Mononuclear cell (primary cell): ENCODE measurements at regions not wholly inside any gene's neighbourhood (a gene's known extent, or its start where the extent isn't known, plus 50 kb on each side); places are given as distances from the start of the nearest gene placed in this dataset.
"Not testable (repeated sequence)": the region's sequence is repeated elsewhere in the genome, so short reads cannot be mapped to it uniquely, and the experiment has no call there.

ENCODE experiments used
- H3K27me3 ChIP-seq: 2 replicates; pipeline ENCODE4 v1.6.0; 2011; ENCODE audit warnings: low read length, control low read depth; ENCODE audit not compliant: insufficient read depth
- H3K4me1 ChIP-seq: 2 replicates; pipeline ENCODE4 v1.5.1; 2011; ENCODE audit warnings: mild to moderate bottlenecking, low read length, control low read depth; ENCODE audit not compliant: insufficient read depth
- H3K4me3 ChIP-seq: 2 replicates; pipeline ENCODE4 v1.5.1; 2011; ENCODE audit warnings: mild to moderate bottlenecking, low read length, moderate library complexity
- H3K9me3 ChIP-seq: 2 replicates; pipeline ENCODE4 v1.5.1; 2011; ENCODE audit warnings: low read depth, mild to moderate bottlenecking, control low read depth, low read length

GRCh38 chr4:129972257-129972656 is 876.3 kb downstream of the C4orf33 start:
- H3K4me3 ChIP-seq: no peak overlapping the region
- H3K4me1 ChIP-seq: no peaks in the 10 kb centered on the region
- H3K27me3 ChIP-seq: no peaks in the 10 kb centered on the region
- H3K9me3 ChIP-seq: no peaks in the 10 kb centered on the region

GRCh38 chr4:129974730-129975129 is 878.8 kb downstream of the C4orf33 start:
- Histone ChIP-seq H3K9me3 (no peaks in the 10 kb centered on the region), H3K4me3 (no peak overlapping the region), H3K4me1 (no peaks in the 10 kb centered on the region), H3K27me3 (no peaks in the 10 kb centered on the region)

- Histone ChIP-seq H3K4me1 (no peaks in the 10 kb centered on the region), H3K9me3 (no peaks in the 10 kb centered on the region), H3K27me3 (no peaks in the 10 kb centered on the region)
Observed at GRCh38 chr4:129978315-129978714, 882.4 kb downstream of the C4orf33 start.

GRCh38 chr4:129988957-129989356 is 893.0 kb downstream of the C4orf33 start:
- Histone ChIP-seq H3K4me1 (no peaks in the 10 kb centered on the region), H3K9me3 (no peaks in the 10 kb centered on the region), H3K4me3 (no peak overlapping the region), H3K27me3 (no peaks in the 10 kb centered on the region)

More at GRCh38 chr4:129978315-129978714, 882.4 kb downstream of the C4orf33 start:
- no peak overlapping the region for H3K4me3 ChIP-seq

- H3K27me3 ChIP-seq: no peaks in the 10 kb centered on the region
- no peaks in the 10 kb centered on the region for H3K9me3 ChIP-seq
- H3K4me3 ChIP-seq: no peak overlapping the region
- H3K4me1 ChIP-seq: no peaks in the 10 kb centered on the region
Observed at GRCh38 chr4:129994715-129995114, 898.8 kb downstream of the C4orf33 start.

- Histone ChIP-seq H3K9me3 (no peaks in the 10 kb centered on the region), H3K4me1 (no peaks in the 10 kb centered on the region), H3K4me3 (no peak overlapping the region), H3K27me3 (no peaks in the 10 kb centered on the region)
Observed at GRCh38 chr4:129998436-129999150, 902.6 kb downstream of the C4orf33 start.

GRCh38 chr4:129999156-129999555 is 903.2 kb downstream of the C4orf33 start:
- no peak overlapping the region for H3K4me3 ChIP-seq
- H3K9me3 ChIP-seq: no peaks in the 10 kb centered on the region
- no peaks in the 10 kb centered on the region for H3K4me1 ChIP-seq
- H3K27me3 ChIP-seq: no peaks in the 10 kb centered on the region

GRCh38 chr4:130008461-130008860 is 912.5 kb downstream of the C4orf33 start:
- Histone ChIP-seq H3K4me1 (no peaks in the 10 kb centered on the region), H3K27me3 (no peaks in the 10 kb centered on the region), H3K9me3 (no peaks in the 10 kb centered on the region), H3K4me3 (no peak overlapping the region)

- not testable (repeated sequence) for H3K9me3 ChIP-seq, H3K4me3 ChIP-seq, H3K4me1 ChIP-seq, H3K27me3 ChIP-seq
Observed at GRCh38 chr4:130012806-130013205, 916.9 kb downstream of the C4orf33 start.

GRCh38 chr4:130021706-130022105 is 925.8 kb downstream of the C4orf33 start:
- H3K27me3 ChIP-seq: no peaks in the 10 kb centered on the region
- peaks cover 5% of the 10 kb centered on the region for H3K9me3 ChIP-seq
- no peak overlapping the region for H3K4me3 ChIP-seq
- H3K4me1 ChIP-seq: no peaks in the 10 kb centered on the region

GRCh38 chr4:130023088-130023487 is 927.1 kb downstream of the C4orf33 start:
- Histone ChIP-seq H3K9me3 (peaks cover 5% of the 10 kb centered on the region), H3K27me3 (no peaks in the 10 kb centered on the region), H3K4me3 (no peak overlapping the region), H3K4me1 (no peaks in the 10 kb centered on the region)

- H3K4me1 ChIP-seq: no peaks in the 10 kb centered on the region
- no peaks in the 10 kb centered on the region for H3K9me3 ChIP-seq
- no peak overlapping the region for H3K4me3 ChIP-seq
- H3K27me3 ChIP-seq: no peaks in the 10 kb centered on the region
Observed at GRCh38 chr4:130025701-130026100, 929.7 kb downstream of the C4orf33 start.

GRCh38 chr4:130026185-130026584 is 930.2 kb downstream of the C4orf33 start:
- Histone ChIP-seq H3K27me3 (no peaks in the 10 kb centered on the region), H3K4me1 (no peaks in the 10 kb centered on the region), H3K4me3 (no peak overlapping the region), H3K9me3 (no peaks in the 10 kb centered on the region)

GRCh38 chr4:130027973-130028372 is 932.0 kb downstream of the C4orf33 start:
- Histone ChIP-seq H3K9me3 (no peaks in the 10 kb centered on the region), H3K4me3 (no peak overlapping the region), H3K27me3 (no peaks in the 10 kb centered on the region), H3K4me1 (no peaks in the 10 kb centered on the region)

- no peaks in the 10 kb centered on the region for H3K27me3 ChIP-seq
- H3K4me3 ChIP-seq: no peak overlapping the region
- no peaks in the 10 kb centered on the region for H3K9me3 ChIP-seq
- H3K4me1 ChIP-seq: no peaks in the 10 kb centered on the region
Observed at GRCh38 chr4:130028552-130028951, 932.6 kb downstream of the C4orf33 start.

GRCh38 chr4:130029442-130029841 is 933.5 kb downstream of the C4orf33 start:
- no peaks in the 10 kb centered on the region for H3K27me3 ChIP-seq
- no peaks in the 10 kb centered on the region for H3K4me1 ChIP-seq
- H3K4me3 ChIP-seq: no peak overlapping the region
- H3K9me3 ChIP-seq: no peaks in the 10 kb centered on the region
